ENCODE measurements at regions not wholly inside any gene's neighbourhood (a gene's known extent, or its start where the extent isn't known, plus 50 kb on each side); places are given as distances from the start of the nearest gene placed in this dataset.

GRCh38 chr18:6592522-6592921 lies 137.0 kb upstream of the ARHGAP28 start:
- ChIA-PET POLR2A (no interaction called here), CTCF (no interaction called here)
- no peak overlapping the region for H3K4me3 Mint-ChIP-seq
- no peaks in the 10 kb centered on the region for H3K27me3 Mint-ChIP-seq
- no peak overlapping the region for H3K27ac Mint-ChIP-seq
- DNase-seq = no peak
- no peaks in the 10 kb centered on the region for H3K36me3 Mint-ChIP-seq (ENCODE audit: low read depth)
- H3K9me3 Mint-ChIP-seq = no peaks in the 10 kb centered on the region
- H3K4me1 Mint-ChIP-seq = no peaks in the 10 kb centered on the region

- POLR2A ChIA-PET = no interaction called here
- H3K27ac Mint-ChIP-seq = no peak overlapping the region
- DNase-seq = no peak
These were observed 136.2 kb upstream of the ARHGAP28 start for GRCh38 chr18:6593142-6593885.

GRCh38 chr18:6595666-6596065 lies 133.8 kb upstream of the ARHGAP28 start:
- Mint-ChIP-seq H3K4me3 (no peak overlapping the region), H3K4me1 (no peaks in the 10 kb centered on the region), H3K9me3 (no peaks in the 10 kb centered on the region), H3K27ac (no peak overlapping the region), H3K27me3 (no peaks in the 10 kb centered on the region), H3K36me3 (ENCODE audit: low read depth) (no peaks in the 10 kb centered on the region)
- POLR2A ChIA-PET = no interaction called here
- CTCF ChIA-PET = no interaction called here
- no peak for DNase-seq

More at GRCh38 chr18:6593142-6593885, 136.2 kb upstream of the ARHGAP28 start:
- Mint-ChIP-seq H3K4me1 (no peaks in the 10 kb centered on the region), H3K36me3 (ENCODE audit: low read depth) (no peaks in the 10 kb centered on the region), H3K4me3 (no peak overlapping the region), H3K9me3 (no peaks in the 10 kb centered on the region), H3K27me3 (no peaks in the 10 kb centered on the region)
- CTCF ChIA-PET = no interaction called here

GRCh38 chr18:6598657-6599056 lies 130.9 kb upstream of the ARHGAP28 start:
- CTCF ChIA-PET = no interaction called here
- no peaks in the 10 kb centered on the region for H3K36me3 Mint-ChIP-seq (ENCODE audit: low read depth)
- POLR2A ChIA-PET = no interaction called here
- H3K9me3 Mint-ChIP-seq = no peaks in the 10 kb centered on the region
- H3K27me3 Mint-ChIP-seq = no peaks in the 10 kb centered on the region
- DNase-seq = no peak
- H3K4me1 Mint-ChIP-seq = no peaks in the 10 kb centered on the region
- H3K4me3 Mint-ChIP-seq = no peak overlapping the region
- H3K27ac Mint-ChIP-seq = no peak overlapping the region

- POLR2A ChIA-PET = no interaction called here
These were observed 128.8 kb upstream of the ARHGAP28 start for GRCh38 chr18:6600667-6601167.

GRCh38 chr18:6601241-6601640 lies 128.3 kb upstream of the ARHGAP28 start:
- Mint-ChIP-seq H3K27me3 (no peaks in the 10 kb centered on the region), H3K9me3 (no peaks in the 10 kb centered on the region), H3K36me3 (ENCODE audit: low read depth) (no peaks in the 10 kb centered on the region), H3K27ac (no peak overlapping the region), H3K4me3 (no peak overlapping the region), H3K4me1 (no peaks in the 10 kb centered on the region)
- DNase-seq = no peak
- CTCF ChIA-PET = no interaction called here
- POLR2A ChIA-PET = no interaction called here

More at GRCh38 chr18:6600667-6601167, 128.8 kb upstream of the ARHGAP28 start:
- no peak for DNase-seq
- Mint-ChIP-seq H3K36me3 (ENCODE audit: low read depth) (no peaks in the 10 kb centered on the region), H3K4me1 (no peaks in the 10 kb centered on the region), H3K9me3 (no peaks in the 10 kb centered on the region), H3K27me3 (no peaks in the 10 kb centered on the region), H3K27ac (no peak overlapping the region), H3K4me3 (no peak overlapping the region)
- CTCF ChIA-PET = no interaction called here

GRCh38 chr18:6602365-6602764 lies 127.2 kb upstream of the ARHGAP28 start:
- no peaks in the 10 kb centered on the region for H3K36me3 Mint-ChIP-seq (ENCODE audit: low read depth)
- H3K4me1 Mint-ChIP-seq = no peaks in the 10 kb centered on the region
- no peak overlapping the region for H3K4me3 Mint-ChIP-seq
- no peak for DNase-seq
- H3K9me3 Mint-ChIP-seq = no peaks in the 10 kb centered on the region
- ChIA-PET CTCF (no interaction called here), POLR2A (no interaction called here)
- H3K27me3 Mint-ChIP-seq = no peaks in the 10 kb centered on the region
- no peak overlapping the region for H3K27ac Mint-ChIP-seq

- Mint-ChIP-seq H3K27ac (no peak overlapping the region), H3K36me3 (ENCODE audit: low read depth) (no peaks in the 10 kb centered on the region), H3K4me3 (no peak overlapping the region)
These were observed 125.0 kb upstream of the ARHGAP28 start for GRCh38 chr18:6604573-6604941.

GRCh38 chr18:6605115-6605869 lies 124.2 kb upstream of the ARHGAP28 start:
- Mint-ChIP-seq H3K4me1 (no peaks in the 10 kb centered on the region), H3K36me3 (ENCODE audit: low read depth) (no peaks in the 10 kb centered on the region), H3K9me3 (no peaks in the 10 kb centered on the region), H3K4me3 (no peak overlapping the region), H3K27ac (no peak overlapping the region), H3K27me3 (no peaks in the 10 kb centered on the region)
- CTCF ChIA-PET = no interaction called here
- POLR2A ChIA-PET = no interaction called here
- DNase-seq = no peak

More at GRCh38 chr18:6604573-6604941, 125.0 kb upstream of the ARHGAP28 start:
- H3K27me3 Mint-ChIP-seq = no peaks in the 10 kb centered on the region
- no peak for DNase-seq
- POLR2A ChIA-PET = no interaction called here
- H3K9me3 Mint-ChIP-seq = no peaks in the 10 kb centered on the region
- CTCF ChIA-PET = interaction anchor here (0.7 kb wide), 1 partner anchor 327 kb away, joined by 3 read pairs; no protein-coding TSS in a partner anchor
- no peaks in the 10 kb centered on the region for H3K4me1 Mint-ChIP-seq

- ChIA-PET CTCF (no interaction called here), POLR2A (no interaction called here)
- Mint-ChIP-seq H3K27ac (no peak overlapping the region), H3K27me3 (no peaks in the 10 kb centered on the region), H3K4me3 (no peak overlapping the region), H3K4me1 (no peaks in the 10 kb centered on the region), H3K36me3 (ENCODE audit: low read depth) (no peaks in the 10 kb centered on the region), H3K9me3 (peaks cover 1% of the 10 kb centered on the region)
- no peak for DNase-seq
These were observed 123.0 kb upstream of the ARHGAP28 start for GRCh38 chr18:6606411-6607085.

GRCh38 chr18:6607343-6607742 lies 122.2 kb upstream of the ARHGAP28 start:
- H3K27ac Mint-ChIP-seq = no peak overlapping the region
- H3K36me3 Mint-ChIP-seq (ENCODE audit: low read depth) = no peaks in the 10 kb centered on the region
- DNase-seq = no peak
- ChIA-PET POLR2A (no interaction called here), CTCF (no interaction called here)
- H3K27me3 Mint-ChIP-seq = no peaks in the 10 kb centered on the region
- no peak overlapping the region for H3K4me3 Mint-ChIP-seq
- H3K9me3 Mint-ChIP-seq = peaks cover 4% of the 10 kb centered on the region
- H3K4me1 Mint-ChIP-seq = no peaks in the 10 kb centered on the region

- H3K27ac Mint-ChIP-seq = no peak overlapping the region
- DNase-seq = no peak
- POLR2A ChIA-PET = no interaction called here
- no peaks in the 10 kb centered on the region for H3K36me3 Mint-ChIP-seq (ENCODE audit: low read depth)
- no peak overlapping the region for H3K4me3 Mint-ChIP-seq
- no peaks in the 10 kb centered on the region for H3K4me1 Mint-ChIP-seq
- CTCF ChIA-PET = no interaction called here
- no peaks in the 10 kb centered on the region for H3K27me3 Mint-ChIP-seq
- H3K9me3 Mint-ChIP-seq = peaks cover 6% of the 10 kb centered on the region
These were observed 119.8 kb upstream of the ARHGAP28 start for GRCh38 chr18:6609666-6610264.

GRCh38 chr18:6610466-6610865 lies 119.0 kb upstream of the ARHGAP28 start:
- Mint-ChIP-seq H3K36me3 (ENCODE audit: low read depth) (no peaks in the 10 kb centered on the region), H3K27ac (no peak overlapping the region), H3K9me3 (peaks cover 6% of the 10 kb centered on the region), H3K4me1 (no peaks in the 10 kb centered on the region), H3K27me3 (no peaks in the 10 kb centered on the region), H3K4me3 (no peak overlapping the region)
- CTCF ChIA-PET = interaction anchor here (0.7 kb wide), 1 partner anchor 64 kb away, joined by 3 read pairs; no protein-coding TSS in a partner anchor
- no peak for DNase-seq
- POLR2A ChIA-PET = no interaction called here

All from activated CD4-positive, alpha-beta T cell treated with anti-CD3 and anti-CD28 coated beads, Interleukin-2, amount 10 ng/mL, durations not matched to agents 7 days and 5 days (primary cell).